Neural cell (in vitro differentiated cells): ENCODE measurements at regions not wholly inside any gene's neighbourhood (a gene's known extent, or its start where the extent isn't known, plus 50 kb on each side); places are given as distances from the start of the nearest gene placed in this dataset.
"Not testable (repeated sequence)": the region's sequence is repeated elsewhere in the genome, so short reads cannot be mapped to it uniquely, and the experiment has no call there.

Experiments
- H2AFZ ChIP-seq: fragments of 200-600, 300-800 bp; sonication (generic), shearing (Covaris generic); 2 replicates; pipeline ENCODE4 v1.6.0; 2014; ENCODE audit warnings: low read depth, mild to moderate bottlenecking, antibody characterized with exemption, low read length, moderate library complexity
- H3F3A ChIP-seq: fragments of 200-600 bp; shearing (Covaris generic); 2 replicates; pipeline ENCODE4 v1.6.1; 2016; ENCODE audit warnings: mild to moderate bottlenecking, moderate library complexity, mixed read lengths, antibody characterized with exemption, low read length; ENCODE audit not compliant: insufficient read depth, poor library complexity, severe bottlenecking
- H3K27ac ChIP-seq: fragments of 200-600, 300-800 bp; sonication (generic), shearing (Covaris generic); 2 replicates; pipeline ENCODE4 v1.5.1; 2014; ENCODE audit warnings: mild to moderate bottlenecking, low read length, moderate library complexity
- H3K27me3 ChIP-seq: fragments of 300-800, 200-600 bp; sonication (generic), shearing (Covaris generic); 2 replicates; pipeline ENCODE4 v1.6.0; 2014; ENCODE audit warnings: mild to moderate bottlenecking, low read depth, low read length, moderate library complexity; ENCODE audit not compliant: insufficient read depth
- H3K36me3 ChIP-seq: fragments of 300-800, 200-600 bp; sonication (generic), shearing (Covaris generic); 2 replicates; pipeline ENCODE4 v1.5.1; 2014; ENCODE audit warnings: mild to moderate bottlenecking, antibody characterized with exemption, low read length, moderate library complexity; ENCODE audit not compliant: insufficient read depth
- H3K4me2 ChIP-seq: fragments of 300-800, 200-600 bp; sonication (generic), shearing (Covaris generic); 2 replicates; pipeline ENCODE4 v1.6.0; 2014; ENCODE audit warnings: mild to moderate bottlenecking, low read length
- H3K4me3 ChIP-seq: fragments of 300-800, 200-600 bp; sonication (generic), shearing (Covaris generic); 2 replicates; pipeline ENCODE4 v1.5.1; 2014; ENCODE audit warnings: mild to moderate bottlenecking, low read length, moderate library complexity
- H3K79me2 ChIP-seq: fragments of 200-600 bp; shearing (Covaris generic); replicated peaks from 2 replicates; pipeline ENCODE4 v1.6.0; 2014; ENCODE audit warnings: mild to moderate bottlenecking, low read length, moderate library complexity; ENCODE audit not compliant: insufficient read depth
- H3K9ac ChIP-seq: fragments of 300-800, 200-600 bp; sonication (generic), shearing (Covaris generic); 2 replicates; pipeline ENCODE4 v1.6.1; 2016; ENCODE audit warnings: mild to moderate bottlenecking, low read length, mixed read lengths
- H3K9me2 ChIP-seq: fragments of 200-600 bp; shearing (Covaris generic); 2 replicates; pipeline ENCODE4 v1.6.1; 2016; ENCODE audit warnings: mild to moderate bottlenecking, low read length, mixed read lengths; ENCODE audit not compliant: insufficient read depth
- H3K9me3 ChIP-seq: fragments of 200-600, 300-800 bp; sonication (generic), shearing (Covaris generic); 2 replicates; pipeline ENCODE4 v1.6.1; 2016; ENCODE audit warnings: mild to moderate bottlenecking, mixed run types, low read length, moderate library complexity, mixed read lengths
- H4K20me1 ChIP-seq: fragments of 200-600 bp; shearing (Covaris generic); 2 replicates; pipeline ENCODE4 v1.6.1; 2016; ENCODE audit warnings: mild to moderate bottlenecking, mixed run types; ENCODE audit not compliant: insufficient read depth
- EP300 ChIP-seq: fragments of 450-650 bp; conservative IDR thresholded peaks from 2 replicates; pipeline ENCODE4 v1.6.1; 2014; ENCODE audit warnings: antibody characterized with exemption, mild to moderate bottlenecking, moderate library complexity; ENCODE audit not compliant: poor library complexity, severe bottlenecking
- EZH2 ChIP-seq: fragments of 200-600, 300-800 bp; shearing (Covaris generic), sonication (generic); IDR thresholded peaks from 2 replicates; pipeline ENCODE4 v1.6.1; 2014; ENCODE audit warnings: antibody characterized with exemption, low read length, borderline replicate concordance, mild to moderate bottlenecking; ENCODE audit not compliant: insufficient read depth, poor library complexity, severe bottlenecking
- MXI1 ChIP-seq: fragments of 450-650 bp; conservative IDR thresholded peaks from 2 replicates; pipeline ENCODE4 v1.6.1; 2014; ENCODE audit warnings: antibody characterized with exemption, mild to moderate bottlenecking; ENCODE audit not compliant: poor library complexity, severe bottlenecking
- POLR2AphosphoS5 ChIP-seq: IDR thresholded peaks from 2 replicates; pipeline ENCODE4 v1.6.1; 2012
- SMC3 ChIP-seq: fragments of 450-650 bp; conservative IDR thresholded peaks from 2 replicates; pipeline ENCODE4 v1.6.1; 2014; ENCODE audit warnings: antibody characterized with exemption, mild to moderate bottlenecking, moderate library complexity; ENCODE audit not compliant: poor library complexity
- TAF1 ChIP-seq: IDR thresholded peaks from 2 replicates; pipeline ENCODE4 v1.6.1; 2012; ENCODE audit warnings: low read depth
- TF ChIP-seq, protein P1 (sequence below): IDR thresholded peaks from 2 replicates; pipeline ENCODE4 v1.6.1; 2012; ENCODE audit warnings: borderline replicate concordance
- TF ChIP-seq, protein P2 (sequence below): fragments of 450-650 bp; IDR thresholded peaks from 2 replicates; pipeline ENCODE4 v1.5.1; 2014; ENCODE audit warnings: antibody characterized with exemption, mild to moderate bottlenecking, moderate library complexity; ENCODE audit not compliant: poor library complexity, severe bottlenecking

GRCh38 chr13:24931450-24932251 is 164.3 kb upstream of the PABPC3 start:
- H3K4me3 ChIP-seq = no peak overlapping the region
- no peaks in the 10 kb centered on the region for H3K9me3 ChIP-seq
- H3K4me2 ChIP-seq = no peak overlapping the region
- H3K9me2 ChIP-seq = no peaks in the 10 kb centered on the region
- no peaks in the 10 kb centered on the region for H4K20me1 ChIP-seq
- H3K27ac ChIP-seq = no peak overlapping the region
- H3K79me2 ChIP-seq = no peaks in the 10 kb centered on the region
- H3K27me3 ChIP-seq = peaks cover 17% of the 10 kb centered on the region
- H3F3A ChIP-seq = no peaks in the 10 kb centered on the region
- no peaks in the 10 kb centered on the region for H3K36me3 ChIP-seq
- H3K9ac ChIP-seq = no peak overlapping the region
- TF ChIP-seq EZH2 (no peak), MXI1 (no peak), SMC3 (no peak), POLR2AphosphoS5 (no peak), EP300 (no peak), TAF1 (no peak)
- TF ChIP-seq, protein P1, sequence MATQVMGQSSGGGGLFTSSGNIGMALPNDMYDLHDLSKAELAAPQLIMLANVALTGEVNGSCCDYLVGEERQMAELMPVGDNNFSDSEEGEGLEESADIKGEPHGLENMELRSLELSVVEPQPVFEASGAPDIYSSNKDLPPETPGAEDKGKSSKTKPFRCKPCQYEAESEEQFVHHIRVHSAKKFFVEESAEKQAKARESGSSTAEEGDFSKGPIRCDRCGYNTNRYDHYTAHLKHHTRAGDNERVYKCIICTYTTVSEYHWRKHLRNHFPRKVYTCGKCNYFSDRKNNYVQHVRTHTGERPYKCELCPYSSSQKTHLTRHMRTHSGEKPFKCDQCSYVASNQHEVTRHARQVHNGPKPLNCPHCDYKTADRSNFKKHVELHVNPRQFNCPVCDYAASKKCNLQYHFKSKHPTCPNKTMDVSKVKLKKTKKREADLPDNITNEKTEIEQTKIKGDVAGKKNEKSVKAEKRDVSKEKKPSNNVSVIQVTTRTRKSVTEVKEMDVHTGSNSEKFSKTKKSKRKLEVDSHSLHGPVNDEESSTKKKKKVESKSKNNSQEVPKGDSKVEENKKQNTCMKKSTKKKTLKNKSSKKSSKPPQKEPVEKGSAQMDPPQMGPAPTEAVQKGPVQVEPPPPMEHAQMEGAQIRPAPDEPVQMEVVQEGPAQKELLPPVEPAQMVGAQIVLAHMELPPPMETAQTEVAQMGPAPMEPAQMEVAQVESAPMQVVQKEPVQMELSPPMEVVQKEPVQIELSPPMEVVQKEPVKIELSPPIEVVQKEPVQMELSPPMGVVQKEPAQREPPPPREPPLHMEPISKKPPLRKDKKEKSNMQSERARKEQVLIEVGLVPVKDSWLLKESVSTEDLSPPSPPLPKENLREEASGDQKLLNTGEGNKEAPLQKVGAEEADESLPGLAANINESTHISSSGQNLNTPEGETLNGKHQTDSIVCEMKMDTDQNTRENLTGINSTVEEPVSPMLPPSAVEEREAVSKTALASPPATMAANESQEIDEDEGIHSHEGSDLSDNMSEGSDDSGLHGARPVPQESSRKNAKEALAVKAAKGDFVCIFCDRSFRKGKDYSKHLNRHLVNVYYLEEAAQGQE = no peak
- TF ChIP-seq, protein P2, sequence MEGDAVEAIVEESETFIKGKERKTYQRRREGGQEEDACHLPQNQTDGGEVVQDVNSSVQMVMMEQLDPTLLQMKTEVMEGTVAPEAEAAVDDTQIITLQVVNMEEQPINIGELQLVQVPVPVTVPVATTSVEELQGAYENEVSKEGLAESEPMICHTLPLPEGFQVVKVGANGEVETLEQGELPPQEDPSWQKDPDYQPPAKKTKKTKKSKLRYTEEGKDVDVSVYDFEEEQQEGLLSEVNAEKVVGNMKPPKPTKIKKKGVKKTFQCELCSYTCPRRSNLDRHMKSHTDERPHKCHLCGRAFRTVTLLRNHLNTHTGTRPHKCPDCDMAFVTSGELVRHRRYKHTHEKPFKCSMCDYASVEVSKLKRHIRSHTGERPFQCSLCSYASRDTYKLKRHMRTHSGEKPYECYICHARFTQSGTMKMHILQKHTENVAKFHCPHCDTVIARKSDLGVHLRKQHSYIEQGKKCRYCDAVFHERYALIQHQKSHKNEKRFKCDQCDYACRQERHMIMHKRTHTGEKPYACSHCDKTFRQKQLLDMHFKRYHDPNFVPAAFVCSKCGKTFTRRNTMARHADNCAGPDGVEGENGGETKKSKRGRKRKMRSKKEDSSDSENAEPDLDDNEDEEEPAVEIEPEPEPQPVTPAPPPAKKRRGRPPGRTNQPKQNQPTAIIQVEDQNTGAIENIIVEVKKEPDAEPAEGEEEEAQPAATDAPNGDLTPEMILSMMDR = no peak
- no peak overlapping the region for H2AFZ ChIP-seq

- H3K9me3 ChIP-seq, H3K9ac ChIP-seq, H3K79me2 ChIP-seq, H2AFZ ChIP-seq, H3F3A ChIP-seq, H4K20me1 ChIP-seq, H3K27ac ChIP-seq, H3K36me3 ChIP-seq, H3K4me3 ChIP-seq, H3K4me2 ChIP-seq, H3K9me2 ChIP-seq: not testable (repeated sequence)
- H3K27me3 ChIP-seq = peaks cover 17% of the 10 kb centered on the region
Observed at GRCh38 chr13:24933106-24934023, 162.6 kb upstream of the PABPC3 start.

DNA sequence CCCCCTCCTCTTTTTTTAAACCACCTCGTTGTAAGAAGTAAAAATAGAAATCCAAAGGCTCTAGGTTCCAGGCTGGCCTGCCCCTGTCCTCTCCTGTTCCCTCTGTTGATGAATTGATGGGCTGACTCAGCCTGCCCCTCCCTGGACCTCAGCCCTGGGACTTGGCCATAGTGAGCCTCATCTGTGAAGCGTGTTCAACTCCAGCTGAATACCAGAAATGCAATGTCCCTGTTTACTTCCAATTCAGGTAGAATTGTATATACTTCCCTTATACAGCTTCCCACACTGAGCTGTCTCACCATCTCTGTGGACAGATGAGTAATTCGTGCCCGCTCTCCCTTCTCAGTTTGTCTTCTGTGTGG is 161.9 kb upstream of the PABPC3 start:
- not testable (repeated sequence) for H3K9ac ChIP-seq, H3K36me3 ChIP-seq, H3K9me2 ChIP-seq, H3F3A ChIP-seq, H3K79me2 ChIP-seq, H3K27ac ChIP-seq, H3K4me3 ChIP-seq, H2AFZ ChIP-seq, H3K9me3 ChIP-seq, H4K20me1 ChIP-seq, H3K4me2 ChIP-seq
- peaks cover 17% of the 10 kb centered on the region for H3K27me3 ChIP-seq
